GM19043 (cell line): ENCODE measurements at regions not wholly inside any gene's neighbourhood (a gene's known extent, or its start where the extent isn't known, plus 50 kb on each side); places are given as distances from the start of the nearest gene placed in this dataset.
"Not testable (repeated sequence)": the region's sequence is repeated elsewhere in the genome, so short reads cannot be mapped to it uniquely, and the experiment has no call there.

Experiments
- ATAC-seq: cut with Tn5 transposase; IDR thresholded peaks from one replicate; pipeline ENCODE4 v1.9.1; 2021; ENCODE audit warnings: low read depth; ENCODE audit not compliant: unreplicated experiment

DNA sequence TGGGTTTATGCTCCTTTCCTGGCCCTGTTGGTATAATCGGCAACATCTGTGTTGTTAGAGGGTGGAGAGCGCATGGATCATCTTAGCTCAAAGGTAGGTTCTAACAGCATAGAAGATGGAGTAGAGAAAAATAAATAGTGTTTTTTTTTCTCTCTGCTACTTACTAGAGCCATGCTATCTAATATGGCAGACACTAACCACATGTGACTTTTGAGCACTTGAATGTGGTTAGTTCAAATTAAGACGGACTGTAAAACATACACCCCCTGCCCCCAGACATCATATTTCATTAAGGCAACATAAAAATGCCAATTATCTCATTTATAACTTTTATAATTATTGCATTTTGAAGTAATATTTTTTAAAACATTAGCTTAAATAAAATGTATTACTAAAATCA, 525.1 kb downstream of the KIF20B start:
- ATAC-seq = no peak

DNA sequence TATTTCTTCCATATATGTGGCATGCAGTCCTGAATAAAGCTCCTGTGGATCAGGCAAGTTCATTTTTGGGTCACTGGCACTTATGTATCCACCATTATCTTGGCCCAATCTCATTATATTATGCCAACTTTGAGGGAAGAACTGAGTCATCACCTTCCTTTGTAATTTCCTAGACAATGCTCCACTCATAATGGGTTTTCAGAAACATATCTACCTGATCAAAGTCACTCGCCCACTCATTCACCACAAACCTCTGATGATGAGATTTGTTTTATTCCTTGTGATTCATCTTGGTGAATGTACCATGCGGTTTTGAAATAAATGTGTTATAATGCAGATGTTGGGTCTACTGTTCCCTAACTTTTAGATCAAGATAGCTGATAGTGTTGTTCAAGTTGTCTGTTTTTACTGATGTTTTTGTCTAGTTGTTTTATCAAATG, 525.8 kb downstream of the KIF20B start:
- ATAC-seq = no peak

DNA sequence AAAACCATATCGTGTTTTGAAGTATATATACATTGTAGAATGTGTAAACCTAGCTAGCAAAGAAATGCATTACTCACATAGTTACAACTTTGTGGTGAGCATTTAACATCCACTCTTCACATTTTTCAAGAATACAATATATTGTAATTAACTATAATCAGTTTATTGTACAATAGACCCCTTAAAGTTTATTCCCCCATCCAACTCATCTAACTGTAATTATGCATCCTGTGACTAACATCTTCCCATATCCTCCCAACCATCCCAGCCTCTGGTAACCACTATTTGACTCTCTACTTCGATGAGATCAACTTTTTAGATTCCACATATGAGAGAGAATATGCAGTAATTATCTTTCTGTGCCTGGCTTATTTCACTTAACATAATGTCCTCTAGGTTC, 526.4 kb downstream of the KIF20B start:
- ATAC-seq = no peak

DNA sequence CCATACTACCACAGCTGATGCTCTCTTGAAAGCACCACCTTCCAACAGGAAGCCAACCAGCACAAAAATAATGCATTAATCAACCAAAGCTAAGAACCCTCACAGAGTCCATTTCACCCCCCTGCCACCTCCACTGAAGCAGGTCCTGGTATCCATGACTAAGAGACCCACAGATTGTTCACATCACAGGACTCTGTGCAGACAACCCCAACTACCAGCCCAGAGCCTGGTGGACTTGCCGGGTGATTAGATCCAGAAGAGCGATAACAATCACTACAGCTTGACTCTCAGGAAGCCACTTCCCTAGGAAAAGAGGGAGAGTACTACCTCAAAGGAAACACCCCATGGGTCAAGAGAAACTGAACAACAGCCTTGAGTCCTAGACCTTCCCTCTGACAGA, 528.1 kb downstream of the KIF20B start:
- no peak for ATAC-seq

DNA sequence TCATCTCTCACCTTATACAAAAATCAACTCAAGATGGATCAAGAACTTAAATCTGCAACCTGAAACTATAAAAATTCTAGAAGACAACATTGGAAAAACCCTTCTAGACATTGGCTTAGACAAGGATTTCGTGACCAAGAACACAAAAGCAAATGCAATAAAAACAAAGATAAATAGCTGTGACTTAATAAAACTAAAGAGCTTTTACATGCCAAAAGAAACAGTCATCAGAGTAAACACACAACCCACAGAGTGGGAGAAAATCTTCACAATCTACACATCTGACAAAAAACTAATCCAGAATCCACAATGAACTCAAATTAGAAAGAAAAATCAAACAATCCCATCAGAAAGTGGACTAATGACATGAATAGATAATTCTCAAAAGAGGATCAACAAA, 532.4 kb downstream of the KIF20B start:
- ATAC-seq = not testable (repeated sequence)

DNA sequence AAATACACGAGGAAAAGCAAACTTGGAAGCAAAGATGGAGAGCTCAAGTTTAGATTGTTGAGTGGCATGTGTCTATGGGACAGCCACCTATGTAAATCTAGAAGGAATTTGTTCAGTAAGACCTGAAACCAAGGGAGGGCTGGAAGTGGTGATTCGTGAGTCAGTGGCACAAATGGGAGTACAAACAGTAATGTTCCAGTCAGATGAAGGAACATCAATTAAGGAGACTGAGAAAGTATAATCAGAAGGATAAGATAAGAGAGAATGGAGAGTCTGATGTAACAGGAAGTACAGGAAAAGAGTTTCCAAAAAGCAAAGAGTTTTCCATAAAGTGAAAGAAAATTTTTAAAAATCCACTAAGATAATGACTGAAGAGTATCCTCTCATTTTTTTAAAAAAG, 544.2 kb downstream of the KIF20B start:
- no peak for ATAC-seq

DNA sequence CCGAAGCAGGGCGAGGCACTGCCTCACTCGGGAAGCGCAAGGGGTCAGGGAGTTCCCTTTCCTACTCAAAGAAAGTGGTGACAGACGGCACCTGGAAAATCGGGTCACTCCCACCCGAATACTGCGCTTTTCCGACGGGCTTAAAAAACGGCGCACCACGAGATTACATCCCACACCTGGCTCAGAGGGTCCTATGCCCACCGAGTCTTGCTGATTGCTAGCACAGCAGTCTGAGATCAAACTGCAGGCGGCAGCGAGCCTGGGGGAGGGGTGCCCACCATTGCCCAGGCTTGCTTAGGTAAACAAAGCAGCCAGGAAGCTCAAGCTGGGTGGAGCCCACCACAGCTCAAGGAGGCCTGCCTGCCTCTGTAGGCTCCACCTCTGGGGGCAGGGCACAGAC, 549.4 kb downstream of the KIF20B start:
- ATAC-seq = not testable (repeated sequence)

DNA sequence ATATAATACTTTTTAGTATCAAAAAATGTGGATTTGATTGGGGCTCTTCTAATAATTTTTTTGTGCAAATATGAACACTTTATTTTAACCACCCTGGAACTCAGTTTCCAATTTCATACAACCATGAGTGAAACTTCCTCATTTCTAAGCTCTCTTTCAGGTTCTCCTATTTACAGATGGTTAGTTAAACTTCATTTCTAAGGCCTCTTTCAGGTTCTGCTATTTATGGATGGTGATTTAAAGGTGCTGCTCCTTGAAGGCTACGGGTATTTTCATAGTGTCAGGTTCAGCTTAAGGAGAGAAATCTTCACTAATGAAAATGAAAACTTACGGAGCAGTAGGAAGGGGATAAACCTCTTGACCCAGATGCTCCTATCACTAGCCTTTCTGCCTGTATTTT, 568.3 kb downstream of the KIF20B start:
- ATAC-seq = no peak

DNA sequence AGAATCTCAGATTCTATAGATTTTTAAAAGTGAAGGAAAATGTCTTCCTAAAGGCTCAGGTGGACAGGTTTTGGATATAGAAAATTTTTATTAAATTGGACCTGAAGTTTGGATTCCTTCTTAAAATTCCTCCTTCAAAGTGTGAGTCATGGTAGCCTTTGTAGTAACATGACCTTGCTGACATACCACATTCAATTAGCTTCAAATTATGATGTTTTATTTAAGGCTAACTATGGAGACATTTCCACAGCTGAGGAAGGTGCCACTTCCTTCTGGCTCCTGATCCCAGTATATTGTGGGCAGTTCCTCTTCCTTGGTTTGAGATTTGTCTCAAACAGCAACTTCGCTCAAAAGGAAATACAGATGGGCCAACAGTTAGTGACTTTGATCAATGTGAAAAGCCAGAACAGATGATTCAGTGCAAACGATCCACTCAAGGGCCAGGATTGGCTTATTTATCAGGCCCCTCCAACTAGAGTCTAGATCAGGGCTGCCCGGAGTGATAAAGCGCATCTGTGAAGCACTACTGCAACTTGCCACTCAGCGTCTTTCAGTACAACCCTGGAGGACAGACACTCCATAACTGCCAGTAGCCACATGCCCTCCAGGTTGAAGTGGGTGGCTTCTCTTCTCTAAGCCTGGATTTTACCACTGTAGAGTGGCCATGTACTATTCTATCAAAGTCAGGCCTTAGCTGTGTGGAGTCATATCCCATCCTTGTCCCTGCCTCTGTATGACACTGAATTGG, 573.5 kb downstream of the KIF20B start:
- no peak for ATAC-seq

DNA sequence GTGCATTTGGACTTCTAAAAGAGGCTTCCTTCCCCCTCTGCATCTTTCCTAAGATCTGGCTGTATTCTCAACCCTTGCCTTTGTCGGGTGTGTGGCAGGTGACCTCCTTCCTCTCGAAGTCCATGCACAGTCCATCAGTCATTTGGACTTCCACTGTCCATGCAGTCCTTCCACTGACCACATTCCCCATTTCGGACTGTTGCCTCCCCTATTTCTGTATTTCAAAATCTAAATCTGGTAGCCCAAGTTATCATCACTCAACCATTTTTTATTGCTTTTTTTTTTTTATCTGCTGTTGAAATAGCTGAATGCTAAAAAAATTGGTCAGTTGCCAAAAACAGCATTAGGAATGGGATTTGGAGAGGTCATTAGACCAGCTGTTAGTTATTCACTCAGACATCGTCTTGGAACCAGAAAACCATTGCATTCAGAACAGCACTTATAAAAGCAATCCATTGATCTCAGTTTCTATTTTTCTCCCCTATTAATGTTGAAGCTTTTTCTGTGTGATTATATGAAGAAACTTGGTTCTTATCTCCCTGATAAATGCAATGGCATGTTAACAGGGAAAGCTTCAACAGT, 575.6 kb downstream of the KIF20B start:
- no peak for ATAC-seq

DNA sequence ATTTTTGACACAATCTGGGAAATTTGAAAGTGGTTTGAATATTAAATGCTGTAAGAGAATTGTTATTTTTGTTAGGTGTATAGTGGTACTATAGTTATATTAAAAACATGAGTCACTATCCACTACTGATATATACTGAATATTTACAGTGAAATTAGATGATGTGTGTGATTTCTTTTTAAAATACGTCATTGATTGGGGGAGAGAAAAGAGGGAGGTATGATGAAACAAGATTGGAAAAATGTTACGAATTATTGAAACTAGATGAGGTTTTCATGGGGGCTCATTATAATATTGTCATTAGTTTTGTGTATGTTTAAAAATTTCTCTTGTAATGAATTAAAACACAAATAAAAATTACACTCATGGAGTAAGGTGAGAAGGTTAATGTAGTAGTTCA, 571.4 kb downstream of the HTR7 start:
- ATAC-seq = no peak

DNA sequence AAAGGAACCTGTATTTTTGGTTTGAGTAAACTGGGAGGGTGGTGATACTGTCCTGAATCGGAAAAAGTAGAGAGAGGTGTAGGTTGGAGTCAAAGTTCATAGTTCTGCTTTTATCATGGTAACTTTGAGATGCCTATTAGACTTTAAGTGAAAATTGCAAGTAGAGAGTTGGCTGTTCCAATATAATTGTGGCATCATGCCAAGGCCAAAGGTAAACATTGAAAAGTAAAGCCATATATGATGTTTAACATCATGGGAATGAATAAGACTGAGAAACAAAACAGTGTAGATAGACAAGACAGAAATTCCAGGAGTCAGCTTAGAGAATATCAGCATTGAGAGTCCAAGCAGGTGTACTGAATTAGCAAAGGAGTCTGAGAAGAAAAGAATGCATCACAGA, 570.9 kb downstream of the HTR7 start:
- no peak for ATAC-seq

DNA sequence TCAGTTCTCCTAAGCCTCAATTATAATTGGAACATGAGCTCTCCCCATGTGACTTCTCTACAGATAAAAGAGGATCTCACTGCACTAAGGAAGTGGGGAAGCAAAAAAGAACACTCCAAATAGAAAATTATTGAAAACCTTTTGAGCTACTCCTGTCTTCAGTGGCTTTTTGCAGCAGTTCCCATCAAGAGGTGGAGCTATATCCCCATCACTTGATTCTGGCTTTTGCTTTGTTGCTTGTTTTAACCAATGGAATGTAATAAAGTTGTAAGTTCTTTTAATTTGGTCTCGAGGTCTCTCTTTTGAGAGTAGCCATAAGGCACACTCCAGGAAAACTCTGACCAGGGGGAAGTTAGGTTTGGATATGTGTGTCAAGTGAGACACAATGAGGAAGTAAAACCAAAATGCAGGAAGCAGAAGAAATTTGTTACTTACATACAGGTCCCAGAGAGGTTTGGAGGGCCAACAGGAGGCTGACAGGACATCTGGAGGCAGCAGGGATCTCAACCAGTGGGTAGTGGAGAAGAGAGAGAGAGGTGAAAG, 569.4 kb downstream of the HTR7 start:
- ATAC-seq = peak; percentile 11

DNA sequence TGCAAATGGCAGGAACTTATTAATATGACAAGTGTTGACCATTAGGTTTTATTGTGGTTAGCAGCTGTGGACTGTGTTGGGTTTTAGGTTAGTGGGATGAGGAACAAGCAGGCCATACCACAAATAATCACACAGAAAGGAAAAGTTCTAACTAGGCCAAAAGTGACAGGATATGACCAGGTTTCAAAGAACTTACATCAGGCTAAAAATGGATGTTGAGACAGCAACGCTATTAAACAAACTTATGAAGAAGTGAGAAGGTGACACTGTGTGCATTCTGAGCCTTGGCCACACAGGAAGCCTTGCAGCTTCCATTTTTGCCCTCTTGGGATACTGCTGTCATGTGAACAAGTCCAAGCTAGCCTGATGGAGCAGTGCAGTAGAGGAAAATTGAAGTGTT, 568.8 kb downstream of the HTR7 start:
- ATAC-seq = peak; percentile 50

DNA sequence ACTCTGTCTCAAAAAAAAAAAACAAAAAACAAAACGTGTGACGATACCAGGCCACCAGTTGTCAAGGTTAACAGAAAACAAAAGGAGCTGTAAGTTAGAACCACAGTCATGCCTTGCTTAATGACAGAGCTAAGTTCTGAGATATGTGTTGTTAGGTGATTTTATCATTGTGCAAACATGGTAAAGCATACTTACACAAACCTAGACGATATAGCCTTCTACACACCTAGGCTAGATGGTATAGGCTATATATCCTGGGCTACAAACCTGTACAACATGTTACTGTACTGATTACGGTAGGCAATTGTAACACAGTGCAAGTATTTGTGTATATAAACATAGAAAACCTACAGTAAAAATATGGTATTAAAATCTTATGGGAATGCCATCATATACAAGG, 564.2 kb downstream of the HTR7 start:
- no peak for ATAC-seq

DNA sequence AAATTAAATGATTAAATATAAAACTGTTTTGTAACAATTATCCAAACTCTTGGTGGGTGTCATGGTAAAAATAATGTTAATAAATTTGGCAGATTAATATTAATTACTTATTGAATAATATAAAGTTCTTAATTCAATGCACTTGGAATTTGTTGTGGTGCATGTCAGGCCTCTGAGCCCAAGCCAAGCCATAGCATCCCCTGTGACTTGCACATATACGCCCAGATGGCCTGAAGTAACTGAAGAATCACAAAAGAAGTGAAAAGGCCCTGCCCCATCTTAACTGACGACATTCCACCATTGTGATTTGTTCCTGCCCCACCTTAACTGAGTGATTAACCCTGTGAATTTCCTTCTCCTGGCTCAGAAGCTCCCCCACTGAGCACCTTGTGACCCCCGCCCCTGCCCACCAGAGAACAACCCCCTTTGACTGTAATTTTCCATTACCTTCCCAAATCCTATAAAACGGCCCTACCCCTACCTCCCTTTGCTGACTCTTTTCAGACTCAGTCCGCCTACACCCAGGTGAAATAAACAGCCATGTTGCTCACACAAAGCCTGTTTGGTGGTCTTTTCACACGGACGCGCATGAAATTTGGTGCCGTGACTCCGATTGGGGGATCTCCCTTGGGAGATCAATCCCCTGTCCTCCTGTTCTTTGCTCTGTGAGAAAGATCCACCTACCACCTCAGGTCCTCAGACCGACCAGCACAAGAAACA, 562.9 kb downstream of the HTR7 start:
- ATAC-seq = not testable (repeated sequence)

DNA sequence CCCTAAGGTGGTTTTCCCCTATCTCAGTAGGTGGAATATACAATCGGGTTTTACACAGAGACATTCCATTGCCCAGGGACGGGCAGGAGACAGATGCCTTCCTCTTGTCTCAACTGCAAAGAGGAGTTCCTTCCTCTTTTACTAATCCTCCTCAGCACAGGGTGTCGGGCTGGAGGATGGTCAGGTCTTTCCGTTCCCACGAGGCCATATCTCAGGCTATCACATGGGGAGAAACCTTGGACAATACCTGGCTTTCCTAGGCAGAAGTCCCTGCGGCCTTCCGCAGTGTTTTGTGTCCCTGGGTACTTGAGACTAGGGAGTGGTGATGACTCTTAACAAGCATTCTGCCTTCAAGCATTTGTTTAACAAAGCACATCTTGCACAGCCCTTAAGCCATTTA, 555.8 kb downstream of the HTR7 start:
- not testable (repeated sequence) for ATAC-seq

DNA sequence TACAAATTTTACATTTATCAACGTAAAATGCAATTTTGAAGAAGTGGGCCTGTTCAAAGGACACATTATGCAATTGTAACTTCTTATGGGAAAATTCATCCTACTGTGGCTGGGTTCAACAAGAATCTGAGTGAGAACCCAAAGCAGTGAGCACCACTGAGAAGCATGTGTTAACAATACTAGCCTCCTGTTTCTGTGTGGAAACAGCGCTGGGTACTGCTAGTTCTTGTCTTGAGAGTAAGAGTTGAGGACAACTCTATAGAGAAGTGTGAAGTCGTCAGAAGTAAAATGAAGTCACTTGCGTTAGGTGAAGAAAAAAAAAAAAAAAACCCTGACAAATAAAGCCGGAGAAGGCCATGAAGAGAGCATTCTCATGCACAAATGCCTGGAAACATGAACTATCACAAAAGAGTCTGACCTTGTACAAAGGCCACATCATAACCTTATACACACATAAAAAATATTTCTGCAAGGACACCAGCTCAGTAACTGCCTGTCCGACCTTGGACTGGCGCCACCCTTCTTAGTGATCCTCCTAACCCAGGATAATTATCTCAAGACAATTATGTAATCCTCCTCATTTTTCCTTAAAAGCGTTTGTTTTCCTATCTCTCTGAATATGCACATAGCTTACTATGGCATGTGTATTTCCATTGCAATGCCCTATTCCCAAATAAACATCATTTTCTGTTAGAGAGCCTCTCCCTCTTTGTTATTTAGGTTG, 554.9 kb downstream of the HTR7 start:
- no peak for ATAC-seq

DNA sequence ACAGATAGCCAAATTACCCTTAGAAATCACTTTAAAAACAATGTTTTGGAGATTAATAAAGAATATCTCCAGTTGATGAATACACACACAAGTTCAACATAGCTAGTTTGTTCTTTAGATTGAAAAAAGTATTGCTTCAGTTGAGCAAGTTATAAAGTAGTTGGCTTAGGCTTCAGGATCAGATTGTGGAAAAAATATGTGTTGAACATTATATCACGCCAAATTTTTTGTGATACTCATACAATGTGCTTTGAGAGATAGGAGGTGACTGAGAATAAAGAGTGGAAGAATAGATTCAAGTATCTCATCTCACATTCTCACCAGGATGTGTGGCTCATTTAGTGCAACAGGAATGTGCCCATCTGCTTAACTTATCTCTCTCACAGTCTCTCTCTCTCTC, 553.3 kb downstream of the HTR7 start:
- no peak for ATAC-seq

DNA sequence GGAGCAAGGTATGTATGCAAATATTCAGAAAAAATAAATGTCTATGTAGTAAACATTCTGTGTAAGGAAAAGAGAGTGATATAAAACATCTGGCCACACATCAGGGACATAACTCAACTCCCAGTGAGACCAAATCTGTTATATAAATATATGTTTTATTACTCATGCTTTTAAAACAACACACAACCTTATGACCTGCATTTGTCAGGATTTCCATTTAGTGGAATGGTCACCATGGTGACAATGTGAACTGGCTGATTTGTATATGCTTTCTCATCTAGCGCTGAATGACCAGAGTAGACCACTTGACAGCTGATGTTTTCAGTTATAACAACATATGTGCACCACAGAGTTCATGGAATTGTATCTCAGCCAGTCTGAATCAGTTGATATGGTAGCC, 551.7 kb downstream of the HTR7 start:
- no peak for ATAC-seq

DNA sequence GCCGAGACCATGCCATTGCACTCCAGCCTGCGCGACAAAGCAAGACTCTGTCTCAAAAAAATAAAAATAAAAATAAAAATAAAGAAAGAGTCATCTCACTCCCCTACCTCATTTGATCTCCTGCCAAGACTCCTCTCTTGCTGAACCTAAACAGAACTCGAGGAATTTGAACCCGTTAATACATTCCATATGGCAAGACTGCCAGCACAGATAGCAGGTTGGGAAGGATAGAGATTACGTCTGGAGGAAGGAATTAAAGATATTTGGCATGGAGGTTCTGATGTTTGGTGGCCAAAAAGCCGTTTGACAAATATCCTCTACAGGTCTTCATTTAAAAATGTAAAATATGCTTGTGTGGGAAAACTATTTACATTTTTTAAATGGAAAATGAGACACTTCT, 549.6 kb downstream of the HTR7 start:
- ATAC-seq = no peak
